Duodenal mucosa (tissue), 2 donors: ENCODE measurements at regions not wholly inside any gene's neighbourhood (a gene's known extent, or its start where the extent isn't known, plus 50 kb on each side); places are given as distances from the start of the nearest gene placed in this dataset.

ENCODE experiments used
- H3K27ac ChIP-seq: one replicate; pipeline ENCODE4 v1.7.0; 2013; ENCODE audit warnings: low read depth, low read length
- H3K27me3 ChIP-seq, 2 donors: one replicate each; pipeline ENCODE4 v1.7.0; 2013; ENCODE audit warnings: low read length in 2 of 2, control low read depth in 1 of 2; ENCODE audit not compliant: insufficient read depth in 2 of 2, control insufficient read depth in 1 of 2
- H3K36me3 ChIP-seq, 2 donors: one replicate each; pipeline ENCODE4 v1.7.0; 2013; ENCODE audit warnings: low read length in 2 of 2, control low read depth in 1 of 2; ENCODE audit not compliant: insufficient read depth in 2 of 2, control insufficient read depth in 1 of 2
- H3K4me1 ChIP-seq, 2 donors: one replicate each; pipeline ENCODE4 v1.7.0; 2013; ENCODE audit warnings: low read length in 2 of 2, control low read depth in 1 of 2; ENCODE audit not compliant: insufficient read depth in 2 of 2, control insufficient read depth in 1 of 2
- H3K4me3 ChIP-seq, 2 donors: one replicate each; pipeline ENCODE4 v1.7.0; 2013; ENCODE audit warnings: low read length in 2 of 2, low read depth in 1 of 2
- H3K9ac ChIP-seq, 2 donors: one replicate each; pipeline ENCODE4 v1.7.0; 2013; ENCODE audit warnings: low read length in 2 of 2, low read depth in 1 of 2
- H3K9me3 ChIP-seq, 2 donors: one replicate each; pipeline ENCODE4 v1.7.0; 2013; ENCODE audit warnings: low read length in 2 of 2, control low read depth in 1 of 2; ENCODE audit not compliant: control insufficient read depth in 1 of 2

- no peaks in the 10 kb centered on the region for H3K27me3 ChIP-seq
- peaks cover 3% of the 10 kb centered on the region in 2 donors for H3K4me1 ChIP-seq
- H3K36me3 ChIP-seq: no peaks in the 10 kb centered on the region
- peak overlapping the region; percentile 53 to 57 for H3K9ac ChIP-seq
- H3K9me3 ChIP-seq: no peaks in the 10 kb centered on the region
- no peak overlapping the region for H3K27ac ChIP-seq
- H3K4me3 ChIP-seq: peak overlapping the region; percentile 66 to 86
Measured at GRCh38 chr5:127229185-127229889, 61.3 kb upstream of the MEGF10 start.

GRCh38 chr5:127231118-127231517 is 59.5 kb upstream of the MEGF10 start:
- H3K27me3 ChIP-seq: no peaks in the 10 kb centered on the region
- no peak overlapping the region for H3K27ac ChIP-seq
- H3K4me3 ChIP-seq: no peak overlapping the region
- peaks cover 3% of the 10 kb centered on the region in 2 donors for H3K4me1 ChIP-seq
- H3K36me3 ChIP-seq: no peaks in the 10 kb centered on the region
- H3K9me3 ChIP-seq: no peaks in the 10 kb centered on the region
- no peak overlapping the region for H3K9ac ChIP-seq

- no peaks in the 10 kb centered on the region for H3K27me3 ChIP-seq
- peaks cover 3% of the 10 kb centered on the region in 2 donors for H3K4me1 ChIP-seq
- H3K27ac ChIP-seq: no peak overlapping the region
- H3K9me3 ChIP-seq: no peaks in the 10 kb centered on the region
- no peak overlapping the region for H3K4me3 ChIP-seq
- no peak overlapping the region for H3K9ac ChIP-seq
- H3K36me3 ChIP-seq: no peaks in the 10 kb centered on the region
Measured at GRCh38 chr5:127233590-127233989, 57.0 kb upstream of the MEGF10 start.

- Histone ChIP-seq H3K27ac (no peak overlapping the region), H3K36me3 (no peaks in the 10 kb centered on the region), H3K4me1 (no peaks in the 10 kb centered on the region), H3K9me3 (no peaks in the 10 kb centered on the region), H3K4me3 (no peak overlapping the region), H3K27me3 (no peaks in the 10 kb centered on the region), H3K9ac (no peak overlapping the region)
Measured at GRCh38 chr5:127235136-127235535, 55.5 kb upstream of the MEGF10 start.

GRCh38 chr5:127236254-127236653 is 54.3 kb upstream of the MEGF10 start:
- Histone ChIP-seq H3K36me3 (no peaks in the 10 kb centered on the region), H3K27ac (no peak overlapping the region), H3K27me3 (no peaks in the 10 kb centered on the region)

More at GRCh38 chr5:127236254-127236653, 54.3 kb upstream of the MEGF10 start:
- no peak overlapping the region for H3K4me3 ChIP-seq
- no peak overlapping the region for H3K9ac ChIP-seq
- H3K9me3 ChIP-seq: no peaks in the 10 kb centered on the region
- H3K4me1 ChIP-seq: no peaks in the 10 kb centered on the region
